Thyroid gland (tissue), 4 donors: ENCODE measurements at regions not wholly inside any gene's neighbourhood (a gene's known extent, or its start where the extent isn't known, plus 50 kb on each side); places are given as distances from the start of the nearest gene placed in this dataset.

ENCODE experiments used
- DNase-seq, 2 donors: peaks; one replicate each; pipeline ENCODE4 v3.0.0-alpha.2; 2019
- H3K27ac ChIP-seq, 3 donors: fragments of 200-600 bp; sonication (generic); 1 replicate in 2 of 3; 2 replicates in 1 of 3; pipeline ENCODE4 v1.5.1; 2016 to 2019; ENCODE audit warnings: mild to moderate bottlenecking in 1 of 3, moderate library complexity in 1 of 3
- H3K27me3 ChIP-seq: fragments of 200-600 bp; sonication (generic); one replicate; pipeline ENCODE4 v1.5.1; 2019
- H3K36me3 ChIP-seq, 2 donors: fragments of 200-600 bp; sonication (generic); one replicate each; pipeline ENCODE4 v1.5.1; 2016 to 2019
- H3K4me1 ChIP-seq, 2 donors: fragments of 200-600 bp; sonication (generic); one replicate each; pipeline ENCODE4 v1.5.1; 2017 to 2019
- H3K4me3 ChIP-seq, 3 donors: fragments of 200-600 bp; sonication (generic); replicated peaks in 1 of 3; 1 replicate in 2 of 3; 2 replicates in 1 of 3; pipeline ENCODE4 v1.5.1; 2016; ENCODE audit warnings: mild to moderate bottlenecking in 1 of 3
- H3K9me3 ChIP-seq: fragments of 200-600 bp; sonication (generic); one replicate; pipeline ENCODE4 v1.5.1; 2017
- POLR2A ChIP-seq, 2 donors: fragments of 450-650 bp; IDR thresholded peaks; one replicate each; pipeline ENCODE4 v1.6.1; 2017; ENCODE audit warnings: antibody characterized with exemption in 2 of 2, mild to moderate bottlenecking in 2 of 2, moderate library complexity in 1 of 2
- WGBS, 2 donors: methylation state at CpG; one replicate each; pipeline ENCODE4 v1.1.5; 2017; 5-methylcytosine and 5-hydroxymethylcytosine counted together
- intact Hi-C: fragments of 100-400 bp; cut with DNase I; formaldehyde crosslinking; loops from one replicate; pipeline ENCODE4 v1.15.1; 2023
- TF ChIP-seq, protein P1 (sequence below), 6 experiments: fragments of 200-600 bp in 3 of 6; fragments of 450-650 bp in 3 of 6; sonication (generic) in 3 of 6; IDR thresholded peaks; one replicate each; pipeline ENCODE4 v1.5.1; 2016 to 2019; ENCODE audit warnings: antibody characterized with exemption in 6 of 6, mild to moderate bottlenecking in 2 of 6, inconsistent platforms in 1 of 6, moderate library complexity in 1 of 6

DNA sequence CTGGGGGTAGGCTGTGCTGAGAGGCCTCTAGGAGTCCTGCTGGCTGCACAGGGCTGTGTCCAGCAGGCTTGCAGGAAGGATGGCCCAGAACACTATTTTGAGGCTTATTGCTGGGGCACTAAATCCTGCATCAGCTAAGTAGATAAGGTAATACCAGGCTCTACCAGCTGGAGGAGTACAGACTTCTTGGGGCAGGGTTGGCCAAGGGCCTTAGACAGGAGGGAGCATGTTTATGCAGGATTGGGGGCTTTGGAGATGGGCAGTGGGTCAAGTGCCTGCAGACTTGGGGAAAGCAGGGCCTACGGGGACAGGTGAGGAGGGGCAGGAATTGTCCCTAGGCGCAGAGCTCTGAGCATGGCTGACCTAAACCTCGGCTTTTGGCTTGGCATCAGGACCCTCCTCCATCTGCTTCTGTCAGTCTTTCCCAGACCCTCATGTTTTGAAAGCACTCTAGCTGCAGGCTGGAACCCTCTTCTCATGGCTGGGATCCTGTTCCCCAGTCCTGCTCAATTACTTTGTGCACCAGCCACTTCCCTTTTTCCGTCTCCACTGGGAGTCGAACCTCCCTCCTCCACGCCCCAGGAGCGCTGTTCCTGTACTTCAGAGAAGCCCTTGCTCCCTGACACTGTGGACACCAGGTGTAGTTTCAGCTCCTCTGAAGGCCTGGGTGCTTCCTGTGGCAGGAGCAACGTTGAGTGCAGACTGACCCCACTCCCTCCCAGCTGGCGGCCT is 61.0 kb upstream of the SPTLC1 start:
- no peak for DNase-seq
- intact Hi-C loops, result no loop called here
- H3K36me3 ChIP-seq, result no peaks in the 10 kb centered on the region
- H3K4me1 ChIP-seq, result no peaks in the 10 kb centered on the region
- H3K4me3 ChIP-seq, result no peak overlapping the region
- no peaks in the 10 kb centered on the region for H3K27me3 ChIP-seq
- TF ChIP-seq, protein P1, sequence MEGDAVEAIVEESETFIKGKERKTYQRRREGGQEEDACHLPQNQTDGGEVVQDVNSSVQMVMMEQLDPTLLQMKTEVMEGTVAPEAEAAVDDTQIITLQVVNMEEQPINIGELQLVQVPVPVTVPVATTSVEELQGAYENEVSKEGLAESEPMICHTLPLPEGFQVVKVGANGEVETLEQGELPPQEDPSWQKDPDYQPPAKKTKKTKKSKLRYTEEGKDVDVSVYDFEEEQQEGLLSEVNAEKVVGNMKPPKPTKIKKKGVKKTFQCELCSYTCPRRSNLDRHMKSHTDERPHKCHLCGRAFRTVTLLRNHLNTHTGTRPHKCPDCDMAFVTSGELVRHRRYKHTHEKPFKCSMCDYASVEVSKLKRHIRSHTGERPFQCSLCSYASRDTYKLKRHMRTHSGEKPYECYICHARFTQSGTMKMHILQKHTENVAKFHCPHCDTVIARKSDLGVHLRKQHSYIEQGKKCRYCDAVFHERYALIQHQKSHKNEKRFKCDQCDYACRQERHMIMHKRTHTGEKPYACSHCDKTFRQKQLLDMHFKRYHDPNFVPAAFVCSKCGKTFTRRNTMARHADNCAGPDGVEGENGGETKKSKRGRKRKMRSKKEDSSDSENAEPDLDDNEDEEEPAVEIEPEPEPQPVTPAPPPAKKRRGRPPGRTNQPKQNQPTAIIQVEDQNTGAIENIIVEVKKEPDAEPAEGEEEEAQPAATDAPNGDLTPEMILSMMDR (IDR thresholded peaks at IDR 0.05), result no peak
- no peak for TF ChIP-seq POLR2A (IDR thresholded peaks at IDR 0.05)
- no peak overlapping the region for H3K27ac ChIP-seq
- H3K9me3 ChIP-seq, result no peaks in the 10 kb centered on the region
- WGBS, 2 donors, result 77 to 86% methylated on average over 8 to 9 of the region's 9 CpGs

DNA sequence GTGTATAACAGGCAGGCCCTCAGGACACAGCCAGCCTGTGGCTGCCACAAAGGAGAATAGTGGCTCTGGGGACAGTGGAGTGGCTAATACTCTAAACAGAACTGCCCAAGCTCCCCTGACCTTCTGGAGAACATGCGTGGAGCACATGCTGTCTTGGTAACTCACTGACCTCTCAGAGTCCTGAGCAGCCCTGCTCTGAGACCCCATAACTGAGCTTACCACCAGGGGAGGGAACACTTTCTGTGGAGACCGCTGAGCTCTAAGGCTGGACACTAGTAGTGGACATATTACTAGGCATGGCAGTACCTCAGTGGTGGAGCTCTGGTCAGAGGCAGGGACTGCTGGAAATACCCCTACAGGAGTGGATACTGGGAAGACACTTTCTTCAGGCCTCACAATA is 60.2 kb upstream of the SPTLC1 start:
- H3K27ac ChIP-seq, result no peak overlapping the region
- DNase-seq, result no peak
- no peak for TF ChIP-seq POLR2A (IDR thresholded peaks at IDR 0.05)
- TF ChIP-seq, protein P1 (IDR thresholded peaks at IDR 0.05), result no peak

DNA sequence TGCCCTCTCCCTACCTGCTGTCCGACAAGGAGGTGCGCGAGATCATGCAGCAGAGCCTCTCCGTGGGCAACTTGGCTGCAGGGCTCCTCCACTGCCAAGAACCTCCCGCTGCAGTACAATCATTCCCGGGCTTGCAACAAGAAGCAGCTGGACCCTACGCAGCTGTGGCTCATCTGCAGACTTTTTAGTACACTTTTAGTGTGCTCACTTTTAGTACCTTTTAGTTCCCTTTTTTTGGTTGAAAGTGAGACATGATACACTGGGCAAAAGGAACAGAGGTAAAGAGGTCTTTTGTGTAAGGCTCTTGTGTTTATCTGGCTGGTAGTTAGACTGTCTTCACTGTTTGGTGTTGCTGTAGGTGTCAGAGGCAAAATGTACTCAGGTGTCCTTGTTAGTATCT is 58.1 kb upstream of the SPTLC1 start:
- 95 to 97% methylated on average over 7 of the region's 7 CpGs for WGBS, 2 donors
- H3K36me3 ChIP-seq, result no peaks in the 10 kb centered on the region
- no peaks in the 10 kb centered on the region for H3K9me3 ChIP-seq
- no peaks in the 10 kb centered on the region for H3K27me3 ChIP-seq
- TF ChIP-seq, protein P1 (IDR thresholded peaks at IDR 0.05), result no peak
- no peak for TF ChIP-seq POLR2A (IDR thresholded peaks at IDR 0.05)
- intact Hi-C loops, result no loop called here
- H3K4me1 ChIP-seq, result no peaks in the 10 kb centered on the region
- no peak overlapping the region for H3K27ac ChIP-seq
- H3K4me3 ChIP-seq, result no peak overlapping the region
- DNase-seq, result no peak

More for the DNA sequence above, 60.2 kb upstream of the SPTLC1 start:
- Histone ChIP-seq H3K4me1 (no peaks in the 10 kb centered on the region), H3K36me3 (no peaks in the 10 kb centered on the region), H3K4me3 (no peak overlapping the region), H3K9me3 (no peaks in the 10 kb centered on the region), H3K27me3 (no peaks in the 10 kb centered on the region)
- intact Hi-C loops, result no loop called here
- 90 to 95% methylated on average over 2 of the region's 2 CpGs for WGBS, 2 donors

DNA sequence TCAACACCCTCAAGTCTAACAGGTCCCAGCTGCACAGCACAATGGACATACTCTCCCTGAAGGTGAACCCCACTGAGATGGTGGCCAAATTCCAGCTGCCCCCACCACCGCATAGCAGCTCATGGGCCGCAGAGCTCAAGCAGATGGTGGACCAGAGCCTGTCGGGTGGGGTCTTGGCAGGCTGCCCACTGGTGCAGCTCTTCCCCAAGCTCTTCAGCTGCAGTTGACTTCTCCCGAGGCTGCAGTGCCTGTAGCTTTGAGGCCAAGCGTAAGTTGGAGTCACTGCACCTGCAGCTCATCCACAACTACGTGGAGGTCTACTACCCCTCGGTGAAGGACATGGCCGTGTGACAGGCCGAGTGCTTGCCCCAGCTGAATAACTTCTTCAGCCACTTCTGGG is 56.6 kb upstream of the SPTLC1 start:
- no peaks in the 10 kb centered on the region for H3K36me3 ChIP-seq
- H3K27ac ChIP-seq, result no peak overlapping the region
- intact Hi-C loops, result no loop called here
- no peaks in the 10 kb centered on the region for H3K4me1 ChIP-seq
- WGBS, 2 donors, result 63 to 70% methylated on average over 5 to 9 of the region's 9 CpGs
- no peaks in the 10 kb centered on the region for H3K9me3 ChIP-seq
- no peak overlapping the region for H3K4me3 ChIP-seq
- DNase-seq, result no peak
- TF ChIP-seq, protein P1 (IDR thresholded peaks at IDR 0.05), result no peak
- no peak for TF ChIP-seq POLR2A (IDR thresholded peaks at IDR 0.05)
- no peaks in the 10 kb centered on the region for H3K27me3 ChIP-seq

DNA sequence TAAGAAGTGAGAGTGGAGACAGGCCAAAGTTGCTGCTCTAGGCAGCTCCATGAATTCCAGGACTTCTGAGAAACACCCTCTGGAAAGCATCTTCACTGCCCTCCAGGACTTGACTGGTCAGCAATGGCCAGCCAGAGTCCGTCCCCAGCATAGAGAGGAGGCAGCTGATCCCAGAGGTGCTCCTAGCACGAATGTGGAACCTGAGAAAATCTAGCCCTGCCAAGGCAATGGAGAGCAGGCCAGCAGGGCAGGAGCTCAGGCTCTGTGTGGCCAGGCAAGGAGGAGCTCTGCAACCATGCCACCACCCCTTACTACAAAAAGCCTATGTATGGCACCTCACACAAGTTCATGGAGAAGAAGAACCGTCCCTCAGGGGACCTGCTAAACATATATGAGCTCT is 56.1 kb upstream of the SPTLC1 start:
- no peak overlapping the region for H3K27ac ChIP-seq
- no peaks in the 10 kb centered on the region for H3K27me3 ChIP-seq
- TF ChIP-seq, protein P1 (IDR thresholded peaks at IDR 0.05), result no peak
- no peak for TF ChIP-seq POLR2A (IDR thresholded peaks at IDR 0.05)
- intact Hi-C loops, result no loop called here
- DNase-seq, result no peak
- no peak overlapping the region for H3K4me3 ChIP-seq
- H3K9me3 ChIP-seq, result no peaks in the 10 kb centered on the region
- no peaks in the 10 kb centered on the region for H3K4me1 ChIP-seq
- WGBS, 2 donors, result 67 to 75% methylated on average over 2 to 3 of the region's 3 CpGs
- no peaks in the 10 kb centered on the region for H3K36me3 ChIP-seq
